ENCODE measurements at regions not wholly inside any gene's neighbourhood (a gene's known extent, or its start where the extent isn't known, plus 50 kb on each side); places are given as distances from the start of the nearest gene placed in this dataset.
"Not testable (repeated sequence)": the region's sequence is repeated elsewhere in the genome, so short reads cannot be mapped to it uniquely, and the experiment has no call there.

- no peak for DNase-seq
These were observed 53.6 kb downstream of the APCS start for GRCh38 chr1:159641221-159641620.

GRCh38 chr1:159646687-159647086, 59.1 kb downstream of the APCS start:
- peak; percentile 70 to 93 (median 83) for DNase-seq

GRCh38 chr1:159647616-159648015, 60.0 kb downstream of the APCS start:
- DNase-seq = peak in 1 of 4 experiments; percentile 8

GRCh38 chr1:159652506-159652905, 61.9 kb downstream of the CRP start:
- no peak for DNase-seq

- no peak for DNase-seq
These were observed 61.2 kb downstream of the CRP start for GRCh38 chr1:159653201-159653600.

GRCh38 chr1:159657477-159657876, 56.9 kb downstream of the CRP start:
- not testable (repeated sequence) for DNase-seq

Measured in suppressor macrophage (primary cell).